K562 (cell line): ENCODE measurements at regions not wholly inside any gene's neighbourhood (a gene's known extent, or its start where the extent isn't known, plus 50 kb on each side); places are given as distances from the start of the nearest gene placed in this dataset.

Experiments
- ATAC-seq: fragments of 200-7000 bp; cut with Tn5 transposase; 3 replicates; pipeline ENCODE4 v1.9.1; 2020; ENCODE audit warnings: moderate library complexity
- BruUV-seq: library from RNA; stranded (reverse); fragments of 400-500 nt; replicated peaks from 2 replicates; lab custom pipeline; 2021; lab: Mats Ljungman, UMichigan
- CTCF ChIA-PET: fragments of 300-600 bp; formaldehyde crosslinking; extraction: SDS; loops from one replicate; lab custom pipeline; 2021; ENCODE audit warnings: low intra/inter-chr PET ratio; lab: Yijun Ruan, JAX
- POLR2A ChIA-PET: fragments of 300-600, 350-650 bp; sonication (Branson Sonifier 250); formaldehyde crosslinking; extraction: SDS; loops from one replicate; lab custom pipeline; 2021; ENCODE audit warnings: antibody characterized with exemption, inconsistent platforms; lab: Yijun Ruan, JAX
- DNase-seq, 4 experiments: peaks; one replicate each; pipeline versions ENCODE4 v3.0.0 to v3.0.0-alpha.2; 2011 to 2018; ENCODE audit warnings: low spot score in 3 of 4, mixed read lengths in 3 of 4; ENCODE audit errors: extremely low read depth in 1 of 4
- FAIRE-seq: peaks from 2 replicates; lab custom pipeline; 2011; peaks lifted over from hg19 to GRCh38; lab: Jason Lieb, UNC
- H2AFZ ChIP-seq: 2 replicates; pipeline ENCODE4 v1.6.0; 2011; ENCODE audit warnings: low read depth, low read length, control low read depth, inconsistent platforms
- H3K27ac ChIP-seq: fragments of 200-600 bp; 3 replicates; pipeline ENCODE4 v1.8.0; 2011; ENCODE audit warnings: low read depth, mild to moderate bottlenecking, control low read depth, inconsistent platforms, low read length, moderate library complexity, mixed read lengths; ENCODE audit errors: extremely low read depth
- H3K27me3 ChIP-seq, 2 experiments: fragments of 300-600 bp in 1 of 2; 2 replicates in 1 of 2; 3 replicates in 1 of 2; pipeline versions ENCODE4 v1.6.0 to v1.8.0; 2011; ENCODE audit warnings: inconsistent platforms in 2 of 2, low read length in 2 of 2, mild to moderate bottlenecking in 1 of 2, mixed read lengths in 1 of 2, moderate library complexity in 1 of 2; ENCODE audit not compliant: control insufficient read depth in 2 of 2, insufficient read depth in 2 of 2
- H3K36me3 ChIP-seq: fragments of 300-600 bp; 3 replicates; pipeline ENCODE4 v1.8.0; 2011; ENCODE audit warnings: mild to moderate bottlenecking, low read length, inconsistent platforms; ENCODE audit not compliant: control insufficient read depth, insufficient read depth
- H3K4me1 ChIP-seq, 2 experiments: fragments of 200-600 bp in 1 of 2; replicated peaks in 1 of 2; 2 replicates in 1 of 2; 3 replicates in 1 of 2; pipeline versions ENCODE4 v1.5.1 to v1.8.0; 2011; ENCODE audit warnings: inconsistent platforms in 2 of 2, low read length in 2 of 2, mild to moderate bottlenecking in 1 of 2, mixed read lengths in 1 of 2, moderate library complexity in 1 of 2; ENCODE audit not compliant: control insufficient read depth in 2 of 2, insufficient read depth in 2 of 2
- H3K4me2 ChIP-seq: 2 replicates; pipeline ENCODE4 v1.6.1; 2011; ENCODE audit warnings: low read length, control low read depth, inconsistent platforms, mixed read lengths; ENCODE audit not compliant: insufficient read depth
- H3K4me3 ChIP-seq: fragments of 200-600 bp; sonication (generic), shearing (Covaris generic); 2 replicates; pipeline ENCODE4 v1.5.1; 2016; ENCODE audit warnings: control low read depth, inconsistent platforms
- H3K79me2 ChIP-seq: fragments of 200-600 bp; 3 replicates; pipeline ENCODE4 v1.8.0; 2011; ENCODE audit warnings: low read length, inconsistent platforms; ENCODE audit not compliant: control insufficient read depth, insufficient read depth
- H3K9ac ChIP-seq, 2 experiments: 2 replicates each; pipeline versions ENCODE4 v1.6.0 to v1.6.1; 2011; ENCODE audit warnings: low read depth in 2 of 2, low read length in 2 of 2, control low read depth in 1 of 2, inconsistent platforms in 1 of 2, mild to moderate bottlenecking in 1 of 2, mixed read lengths in 1 of 2; ENCODE audit not compliant: insufficient read depth in 1 of 2
- H3K9me1 ChIP-seq: one replicate; pipeline ENCODE4 v1.6.0; 2011; ENCODE audit warnings: inconsistent platforms, mild to moderate bottlenecking, low read length, moderate library complexity; ENCODE audit not compliant: control insufficient read depth, insufficient read depth
- H3K9me3 ChIP-seq: replicated peaks from 2 replicates; pipeline ENCODE4 v1.5.1; 2011; ENCODE audit warnings: low read depth, low read length, inconsistent platforms; ENCODE audit not compliant: control insufficient read depth, insufficient read depth
- H4K20me1 ChIP-seq: replicated peaks from 2 replicates; pipeline ENCODE4 v1.6.1; 2011; ENCODE audit warnings: low read length, inconsistent platforms, mixed read lengths; ENCODE audit not compliant: control insufficient read depth, insufficient read depth
- CBX1 ChIP-seq: sonication (generic); IDR thresholded peaks from 2 replicates; pipeline ENCODE4 v1.6.1; 2016; ENCODE audit warnings: antibody characterized with exemption, low read depth, mild to moderate bottlenecking
- ESRRA ChIP-seq: fragments of 450-650 bp; IDR thresholded peaks from 2 replicates; pipeline ENCODE4 v1.6.1; 2014; ENCODE audit warnings: low read depth, mild to moderate bottlenecking, moderate library complexity, borderline replicate concordance
- ETS2 ChIP-seq: IDR thresholded peaks from 2 replicates; pipeline ENCODE4 v1.6.1; 2016; ENCODE audit warnings: borderline replicate concordance, missing genetic modification characterization, mild to moderate bottlenecking, moderate library complexity, missing compliant biosample characterization; ENCODE audit not compliant: poor library complexity, severe bottlenecking
- FOXP1 ChIP-seq: sonication (generic); formaldehyde crosslinking; IDR thresholded peaks from 2 replicates; pipeline ENCODE4 v1.8.0; 2022; ENCODE audit warnings: mild to moderate bottlenecking, missing genetic modification reagents
- HMG20A ChIP-seq: fragments of 450-650 bp; formaldehyde crosslinking; conservative IDR thresholded peaks from 2 replicates; pipeline ENCODE4 v1.4.0; 2020; ENCODE audit warnings: mild to moderate bottlenecking, mixed read lengths
- PATZ1 ChIP-seq: fragments of 250-450 bp; sonication (Bioruptor Pico); IDR thresholded peaks from 2 replicates; pipeline ENCODE4 v1.5.0; 2020; ENCODE audit warnings: mild to moderate bottlenecking, borderline replicate concordance
- PHB ChIP-seq: fragments of 250-450 bp; sonication (Bioruptor Pico); IDR thresholded peaks from 2 replicates; pipeline ENCODE4 v1.5.0; 2021
- SMARCA5 ChIP-seq: fragments of 450-650 bp; IDR thresholded peaks from 2 replicates; pipeline ENCODE4 v1.6.1; 2016
- ZNF584 ChIP-seq: fragments of 200-800 bp; sonication (Bioruptor generic); IDR thresholded peaks from 2 replicates; pipeline ENCODE4 v1.6.1; 2016; ENCODE audit warnings: low read depth, mild to moderate bottlenecking, missing genetic modification characterization, missing compliant biosample characterization
- WGBS: fragments of 100-300 bp; shearing (Covaris generic); methylation state at CpG from one replicate; pipeline ENCODE4 v1.1.6; 2016; ENCODE audit warnings: low coverage, mixed read lengths; ENCODE audit not compliant: insufficient coverage; ENCODE audit errors: missing lambda C conversion rate; 5-methylcytosine and 5-hydroxymethylcytosine counted together
- in situ Hi-C: fragments of 300-500 bp; cut with MboI; formaldehyde crosslinking; loops from 4 replicates; pipeline ENCODE4 v1.15.0; 2018; ENCODE audit warnings: inconsistent platforms, mixed read lengths
- intact Hi-C: fragments of 100-400 bp; cut with micrococcal nuclease; formaldehyde crosslinking; loops from 2 replicates; pipeline ENCODE4 v1.14.2; 2022
- TF ChIP-seq, protein P1 (sequence below): IDR thresholded peaks from 2 replicates; pipeline ENCODE4 v1.6.1; 2016; ENCODE audit warnings: missing genetic modification characterization, missing compliant biosample characterization
- TF ChIP-seq, protein P2 (sequence below): sonication (generic); formaldehyde crosslinking; IDR thresholded peaks from 2 replicates; pipeline ENCODE4 v1.8.0; 2023; ENCODE audit warnings: missing genetic modification reagents, mild to moderate bottlenecking, borderline replicate concordance

GRCh38 chr1:10904396-10905358, 107.8 kb upstream of the TARDBP start:
- 19% methylated on average over 22 of the region's 23 CpGs for WGBS
- CTCF ChIA-PET, result no interaction called here
- Histone ChIP-seq H3K9me1 (no peaks in the 10 kb centered on the region), H3K4me1 (peaks cover 0 to 16% of the 10 kb centered on the region in 2 experiments; a peak in 2 of 5 replicates), H3K36me3 (no peaks in the 10 kb centered on the region), H3K4me2 (no peak overlapping the region), H4K20me1 (peaks cover 7% of the 10 kb centered on the region), H3K79me2 (no peaks in the 10 kb centered on the region), H3K27ac (no peak overlapping the region), H3K9ac (no peak overlapping the region; a peak in 1 of 4 replicates), H3K9me3 (no peaks in the 10 kb centered on the region), H3K27me3 (peaks cover 56 to 87% of the 10 kb centered on the region in 2 experiments; a peak in 4 of 5 replicates), H2AFZ (no peak overlapping the region), H3K4me3 (no peak overlapping the region)
- no peak for FAIRE-seq
- in situ Hi-C loops, result no loop called here
- POLR2A ChIA-PET, result interaction anchor here (1.0 kb wide), 1 partner anchor 13 kb away, joined by 3 read pairs; no protein-coding TSS in a partner anchor
- no peak for DNase-seq
- BruUV-seq, result no TSS peak
- ATAC-seq, result no peak
- intact Hi-C loops, result no loop called here
- TF ChIP-seq PATZ1 (CRISPR knock-in tag) (no peak), CBX1 (0 out of 2 replicates have a peak, but pooled peaks have one; percentile 46), FOXP1 (CRISPR knock-in tag) (no peak), PHB (no peak), HMG20A (no peak), ETS2 (tag) (no peak), ESRRA (0 out of 2 replicates have a peak, but pooled peaks have one; percentile 37), ZNF584 (CRISPR knock-in tag) (no peak), SMARCA5 (0 out of 2 replicates have a peak, but pooled peaks have one; percentile 50)
- TF ChIP-seq, protein P1, sequence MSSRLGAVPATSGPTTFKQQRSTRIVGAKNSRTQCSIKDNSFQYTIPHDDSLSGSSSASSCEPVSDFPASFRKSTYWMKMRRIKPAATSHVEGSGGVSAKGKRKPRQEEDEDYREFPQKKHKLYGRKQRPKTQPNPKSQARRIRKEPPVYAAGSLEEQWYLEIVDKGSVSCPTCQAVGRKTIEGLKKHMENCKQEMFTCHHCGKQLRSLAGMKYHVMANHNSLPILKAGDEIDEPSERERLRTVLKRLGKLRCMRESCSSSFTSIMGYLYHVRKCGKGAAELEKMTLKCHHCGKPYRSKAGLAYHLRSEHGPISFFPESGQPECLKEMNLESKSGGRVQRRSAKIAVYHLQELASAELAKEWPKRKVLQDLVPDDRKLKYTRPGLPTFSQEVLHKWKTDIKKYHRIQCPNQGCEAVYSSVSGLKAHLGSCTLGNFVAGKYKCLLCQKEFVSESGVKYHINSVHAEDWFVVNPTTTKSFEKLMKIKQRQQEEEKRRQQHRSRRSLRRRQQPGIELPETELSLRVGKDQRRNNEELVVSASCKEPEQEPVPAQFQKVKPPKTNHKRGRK (tag), result no peak
- TF ChIP-seq, protein P2, sequence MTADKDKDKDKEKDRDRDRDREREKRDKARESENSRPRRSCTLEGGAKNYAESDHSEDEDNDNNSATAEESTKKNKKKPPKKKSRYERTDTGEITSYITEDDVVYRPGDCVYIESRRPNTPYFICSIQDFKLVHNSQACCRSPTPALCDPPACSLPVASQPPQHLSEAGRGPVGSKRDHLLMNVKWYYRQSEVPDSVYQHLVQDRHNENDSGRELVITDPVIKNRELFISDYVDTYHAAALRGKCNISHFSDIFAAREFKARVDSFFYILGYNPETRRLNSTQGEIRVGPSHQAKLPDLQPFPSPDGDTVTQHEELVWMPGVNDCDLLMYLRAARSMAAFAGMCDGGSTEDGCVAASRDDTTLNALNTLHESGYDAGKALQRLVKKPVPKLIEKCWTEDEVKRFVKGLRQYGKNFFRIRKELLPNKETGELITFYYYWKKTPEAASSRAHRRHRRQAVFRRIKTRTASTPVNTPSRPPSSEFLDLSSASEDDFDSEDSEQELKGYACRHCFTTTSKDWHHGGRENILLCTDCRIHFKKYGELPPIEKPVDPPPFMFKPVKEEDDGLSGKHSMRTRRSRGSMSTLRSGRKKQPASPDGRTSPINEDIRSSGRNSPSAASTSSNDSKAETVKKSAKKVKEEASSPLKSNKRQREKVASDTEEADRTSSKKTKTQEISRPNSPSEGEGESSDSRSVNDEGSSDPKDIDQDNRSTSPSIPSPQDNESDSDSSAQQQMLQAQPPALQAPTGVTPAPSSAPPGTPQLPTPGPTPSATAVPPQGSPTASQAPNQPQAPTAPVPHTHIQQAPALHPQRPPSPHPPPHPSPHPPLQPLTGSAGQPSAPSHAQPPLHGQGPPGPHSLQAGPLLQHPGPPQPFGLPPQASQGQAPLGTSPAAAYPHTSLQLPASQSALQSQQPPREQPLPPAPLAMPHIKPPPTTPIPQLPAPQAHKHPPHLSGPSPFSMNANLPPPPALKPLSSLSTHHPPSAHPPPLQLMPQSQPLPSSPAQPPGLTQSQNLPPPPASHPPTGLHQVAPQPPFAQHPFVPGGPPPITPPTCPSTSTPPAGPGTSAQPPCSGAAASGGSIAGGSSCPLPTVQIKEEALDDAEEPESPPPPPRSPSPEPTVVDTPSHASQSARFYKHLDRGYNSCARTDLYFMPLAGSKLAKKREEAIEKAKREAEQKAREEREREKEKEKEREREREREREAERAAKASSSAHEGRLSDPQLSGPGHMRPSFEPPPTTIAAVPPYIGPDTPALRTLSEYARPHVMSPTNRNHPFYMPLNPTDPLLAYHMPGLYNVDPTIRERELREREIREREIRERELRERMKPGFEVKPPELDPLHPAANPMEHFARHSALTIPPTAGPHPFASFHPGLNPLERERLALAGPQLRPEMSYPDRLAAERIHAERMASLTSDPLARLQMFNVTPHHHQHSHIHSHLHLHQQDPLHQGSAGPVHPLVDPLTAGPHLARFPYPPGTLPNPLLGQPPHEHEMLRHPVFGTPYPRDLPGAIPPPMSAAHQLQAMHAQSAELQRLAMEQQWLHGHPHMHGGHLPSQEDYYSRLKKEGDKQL (CRISPR knock-in tag), result 0 out of 2 replicates have a peak, but pooled peaks have one; percentile 71
